NT2/D1 (cell line): ENCODE measurements at regions not wholly inside any gene's neighbourhood (a gene's known extent, or its start where the extent isn't known, plus 50 kb on each side); places are given as distances from the start of the nearest gene placed in this dataset.

Experiments
- SUZ12 ChIP-seq: IDR thresholded peaks from 2 replicates; pipeline ENCODE4 v1.6.1; 2011; ENCODE audit not compliant: insufficient read length, insufficient read depth; ENCODE audit errors: extremely low read depth
- YY1 ChIP-seq: IDR thresholded peaks from 2 replicates; pipeline ENCODE4 v1.6.1; 2011; ENCODE audit not compliant: insufficient read length, insufficient read depth

- TF ChIP-seq SUZ12 = no peak
- no peak for TF ChIP-seq YY1
Observed at GRCh38 chr11:103659743-103660142, 376.7 kb upstream of the DDI1 start.
